ENCODE measurements at regions not wholly inside any gene's neighbourhood (a gene's known extent, or its start where the extent isn't known, plus 50 kb on each side); places are given as distances from the start of the nearest gene placed in this dataset.

DNA sequence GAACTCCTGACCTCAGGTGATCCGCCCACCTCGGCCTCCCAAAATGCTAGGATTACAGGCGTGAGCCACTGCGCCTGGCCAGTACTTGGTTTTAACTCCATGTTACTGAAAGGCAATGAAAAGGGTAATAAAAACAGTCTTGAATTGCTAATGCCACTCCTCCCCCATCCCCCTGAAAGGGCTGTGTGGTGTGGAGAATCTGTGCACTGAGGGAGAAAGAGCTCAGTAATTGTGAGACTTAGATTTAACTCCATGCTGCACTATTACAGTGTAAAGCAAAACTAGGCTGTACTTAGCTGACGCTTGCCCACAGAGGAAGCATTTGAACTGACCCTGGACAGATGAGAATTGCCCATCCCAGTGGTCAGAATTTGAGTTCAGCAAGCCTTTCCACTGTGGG is 1662.4 kb upstream of the ACO1 start:
- TF ChIP-seq POLR2A (IDR thresholded peaks at IDR 0.05; ENCODE audit: low read length) = no peak
- TF ChIP-seq GATA1 (IDR thresholded peaks at IDR 0.05; ENCODE audit: low read depth, low read length) = no peak

All from erythroblast (primary cell).